ENCODE measurements at regions not wholly inside any gene's neighbourhood (a gene's known extent, or its start where the extent isn't known, plus 50 kb on each side); places are given as distances from the start of the nearest gene placed in this dataset.

DNA sequence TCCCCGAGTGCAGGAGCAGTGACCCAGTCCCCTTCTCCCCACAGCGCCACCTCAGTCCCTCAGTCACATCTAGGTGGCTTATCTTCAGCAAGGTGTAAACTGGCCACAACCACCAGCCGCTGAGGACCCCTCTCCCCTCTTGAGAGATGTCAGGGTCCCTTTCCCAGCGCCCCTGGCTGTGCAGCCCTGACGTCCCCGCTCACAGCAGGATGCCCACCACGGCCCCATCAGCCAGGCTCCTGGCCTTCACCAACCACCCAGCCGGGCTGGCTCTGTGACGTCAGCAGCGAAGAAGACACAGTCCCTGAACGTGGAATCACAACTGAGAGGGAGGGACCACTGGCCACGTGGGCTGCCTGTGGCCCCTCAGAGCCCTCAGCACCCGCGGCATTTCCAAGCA lies 249.4 kb downstream of the NPHP4 start:
- TF ChIP-seq, protein P1, sequence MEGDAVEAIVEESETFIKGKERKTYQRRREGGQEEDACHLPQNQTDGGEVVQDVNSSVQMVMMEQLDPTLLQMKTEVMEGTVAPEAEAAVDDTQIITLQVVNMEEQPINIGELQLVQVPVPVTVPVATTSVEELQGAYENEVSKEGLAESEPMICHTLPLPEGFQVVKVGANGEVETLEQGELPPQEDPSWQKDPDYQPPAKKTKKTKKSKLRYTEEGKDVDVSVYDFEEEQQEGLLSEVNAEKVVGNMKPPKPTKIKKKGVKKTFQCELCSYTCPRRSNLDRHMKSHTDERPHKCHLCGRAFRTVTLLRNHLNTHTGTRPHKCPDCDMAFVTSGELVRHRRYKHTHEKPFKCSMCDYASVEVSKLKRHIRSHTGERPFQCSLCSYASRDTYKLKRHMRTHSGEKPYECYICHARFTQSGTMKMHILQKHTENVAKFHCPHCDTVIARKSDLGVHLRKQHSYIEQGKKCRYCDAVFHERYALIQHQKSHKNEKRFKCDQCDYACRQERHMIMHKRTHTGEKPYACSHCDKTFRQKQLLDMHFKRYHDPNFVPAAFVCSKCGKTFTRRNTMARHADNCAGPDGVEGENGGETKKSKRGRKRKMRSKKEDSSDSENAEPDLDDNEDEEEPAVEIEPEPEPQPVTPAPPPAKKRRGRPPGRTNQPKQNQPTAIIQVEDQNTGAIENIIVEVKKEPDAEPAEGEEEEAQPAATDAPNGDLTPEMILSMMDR (IDR thresholded peaks at IDR 0.05; ENCODE audit: borderline replicate concordance, extremely low read depth, low read length, poor library complexity, severe bottlenecking): no peak
- TF ChIP-seq EZH2 (IDR thresholded peaks at IDR 0.05; ENCODE audit: borderline replicate concordance, low read depth, low read length, severe bottlenecking): no peak
